K562 (cell line): ENCODE measurements at regions not wholly inside any gene's neighbourhood (a gene's known extent, or its start where the extent isn't known, plus 50 kb on each side); places are given as distances from the start of the nearest gene placed in this dataset.

Source experiments
- ATAC-seq: fragments of 200-7000 bp; cut with Tn5 transposase; 3 replicates; pipeline ENCODE4 v1.9.1; 2020; ENCODE audit warnings: moderate library complexity
- BruUV-seq: library from RNA; stranded (reverse); fragments of 400-500 nt; replicated peaks from 2 replicates; lab custom pipeline; 2021; lab: Mats Ljungman, UMichigan
- CTCF ChIA-PET: fragments of 300-600 bp; formaldehyde crosslinking; extraction: SDS; loops from one replicate; lab custom pipeline; 2021; ENCODE audit warnings: low intra/inter-chr PET ratio; lab: Yijun Ruan, JAX
- POLR2A ChIA-PET: fragments of 300-600, 350-650 bp; sonication (Branson Sonifier 250); formaldehyde crosslinking; extraction: SDS; loops from one replicate; lab custom pipeline; 2021; ENCODE audit warnings: antibody characterized with exemption, inconsistent platforms; lab: Yijun Ruan, JAX
- DNase-seq, 4 experiments: peaks; one replicate each; pipeline versions ENCODE4 v3.0.0 to v3.0.0-alpha.2; 2011 to 2018; ENCODE audit warnings: low spot score in 3 of 4, mixed read lengths in 3 of 4; ENCODE audit errors: extremely low read depth in 1 of 4
- FAIRE-seq: peaks from 2 replicates; lab custom pipeline; 2011; peaks lifted over from hg19 to GRCh38; lab: Jason Lieb, UNC
- H2AFZ ChIP-seq: 2 replicates; pipeline ENCODE4 v1.6.0; 2011; ENCODE audit warnings: low read depth, low read length, control low read depth, inconsistent platforms
- H3K27ac ChIP-seq: fragments of 200-600 bp; 3 replicates; pipeline ENCODE4 v1.8.0; 2011; ENCODE audit warnings: low read depth, mild to moderate bottlenecking, control low read depth, inconsistent platforms, low read length, moderate library complexity, mixed read lengths; ENCODE audit errors: extremely low read depth
- H3K27me3 ChIP-seq, 2 experiments: fragments of 300-600 bp in 1 of 2; 2 replicates in 1 of 2; 3 replicates in 1 of 2; pipeline versions ENCODE4 v1.6.0 to v1.8.0; 2011; ENCODE audit warnings: inconsistent platforms in 2 of 2, low read length in 2 of 2, mild to moderate bottlenecking in 1 of 2, mixed read lengths in 1 of 2, moderate library complexity in 1 of 2; ENCODE audit not compliant: control insufficient read depth in 2 of 2, insufficient read depth in 2 of 2
- H3K36me3 ChIP-seq: fragments of 300-600 bp; 3 replicates; pipeline ENCODE4 v1.8.0; 2011; ENCODE audit warnings: mild to moderate bottlenecking, low read length, inconsistent platforms; ENCODE audit not compliant: control insufficient read depth, insufficient read depth
- H3K4me1 ChIP-seq, 2 experiments: fragments of 200-600 bp in 1 of 2; replicated peaks in 1 of 2; 2 replicates in 1 of 2; 3 replicates in 1 of 2; pipeline versions ENCODE4 v1.5.1 to v1.8.0; 2011; ENCODE audit warnings: inconsistent platforms in 2 of 2, low read length in 2 of 2, mild to moderate bottlenecking in 1 of 2, mixed read lengths in 1 of 2, moderate library complexity in 1 of 2; ENCODE audit not compliant: control insufficient read depth in 2 of 2, insufficient read depth in 2 of 2
- H3K4me2 ChIP-seq: 2 replicates; pipeline ENCODE4 v1.6.1; 2011; ENCODE audit warnings: low read length, control low read depth, inconsistent platforms, mixed read lengths; ENCODE audit not compliant: insufficient read depth
- H3K4me3 ChIP-seq: fragments of 200-600 bp; sonication (generic), shearing (Covaris generic); 2 replicates; pipeline ENCODE4 v1.5.1; 2016; ENCODE audit warnings: control low read depth, inconsistent platforms
- H3K79me2 ChIP-seq: fragments of 200-600 bp; 3 replicates; pipeline ENCODE4 v1.8.0; 2011; ENCODE audit warnings: low read length, inconsistent platforms; ENCODE audit not compliant: control insufficient read depth, insufficient read depth
- H3K9ac ChIP-seq, 2 experiments: 2 replicates each; pipeline versions ENCODE4 v1.6.0 to v1.6.1; 2011; ENCODE audit warnings: low read depth in 2 of 2, low read length in 2 of 2, control low read depth in 1 of 2, inconsistent platforms in 1 of 2, mild to moderate bottlenecking in 1 of 2, mixed read lengths in 1 of 2; ENCODE audit not compliant: insufficient read depth in 1 of 2
- H3K9me1 ChIP-seq: one replicate; pipeline ENCODE4 v1.6.0; 2011; ENCODE audit warnings: inconsistent platforms, mild to moderate bottlenecking, low read length, moderate library complexity; ENCODE audit not compliant: control insufficient read depth, insufficient read depth
- H3K9me3 ChIP-seq: replicated peaks from 2 replicates; pipeline ENCODE4 v1.5.1; 2011; ENCODE audit warnings: low read depth, low read length, inconsistent platforms; ENCODE audit not compliant: control insufficient read depth, insufficient read depth
- H4K20me1 ChIP-seq: replicated peaks from 2 replicates; pipeline ENCODE4 v1.6.1; 2011; ENCODE audit warnings: low read length, inconsistent platforms, mixed read lengths; ENCODE audit not compliant: control insufficient read depth, insufficient read depth
- ARID1B ChIP-seq: fragments of 450-650 bp; IDR thresholded peaks from 2 replicates; pipeline ENCODE4 v1.6.1; 2016; ENCODE audit warnings: antibody characterized with exemption, mild to moderate bottlenecking, inconsistent platforms
- BHLHE40 ChIP-seq: IDR thresholded peaks from 2 replicates; pipeline ENCODE4 v1.6.1; 2011; ENCODE audit warnings: low read length, improper control_type of control experiment
- BRF1 ChIP-seq: IDR thresholded peaks from 3 replicates; pipeline ENCODE4 v1.6.1; 2011; ENCODE audit warnings: borderline replicate concordance, mild to moderate bottlenecking; ENCODE audit not compliant: insufficient read length; ENCODE audit errors: extremely low read depth
- FOSL1 ChIP-seq: fragments of 200-800 bp; sonication (Bioruptor generic); conservative IDR thresholded peaks from 2 replicates; pipeline ENCODE4 v1.6.1; 2016; ENCODE audit warnings: missing genetic modification characterization, missing compliant biosample characterization
- IRF2 ChIP-seq: sonication (generic); formaldehyde crosslinking; IDR thresholded peaks from 2 replicates; pipeline ENCODE4 v1.8.1; 2022; ENCODE audit warnings: mild to moderate bottlenecking, missing genetic modification reagents
- JUND ChIP-seq, 2 experiments: IDR thresholded peaks; 2 replicates in 1 of 2; 3 replicates in 1 of 2; pipeline ENCODE4 v1.6.1; 2011; ENCODE audit warnings: borderline replicate concordance in 2 of 2, low read depth in 2 of 2, low read length in 2 of 2, improper control_type of control experiment in 1 of 2, missing biosample characterization in 1 of 2, missing genetic modification characterization in 1 of 2, missing genetic modification reagents in 1 of 2
- NUFIP1 ChIP-seq: fragments of 450-650 bp; IDR thresholded peaks from 2 replicates; pipeline ENCODE4 v1.6.1; 2018; ENCODE audit not compliant: partially characterized antibody
- RBM14 ChIP-seq: fragments of 200-400 bp; formaldehyde crosslinking; IDR thresholded peaks from 2 replicates; pipeline ENCODE4 v1.6.1; 2018; ENCODE audit warnings: low read depth, mild to moderate bottlenecking, low read length, moderate library complexity, borderline replicate concordance; ENCODE audit not compliant: insufficient read depth
- RUNX1 ChIP-seq: sonication (generic); IDR thresholded peaks from 2 replicates; pipeline ENCODE4 v1.6.1; 2016; ENCODE audit warnings: antibody characterized with exemption, low read depth
- ZKSCAN8 ChIP-seq: fragments of 200-800 bp; sonication (Bioruptor generic); IDR thresholded peaks from 2 replicates; pipeline ENCODE4 v1.6.1; 2016; ENCODE audit warnings: missing genetic modification characterization, missing compliant biosample characterization
- ZSCAN29 ChIP-seq: fragments of 450-650 bp; IDR thresholded peaks from 2 replicates; pipeline ENCODE4 v1.6.1; 2017
- WGBS: fragments of 100-300 bp; shearing (Covaris generic); methylation state at CpG from one replicate; pipeline ENCODE4 v1.1.6; 2016; ENCODE audit warnings: low coverage, mixed read lengths; ENCODE audit not compliant: insufficient coverage; ENCODE audit errors: missing lambda C conversion rate; 5-methylcytosine and 5-hydroxymethylcytosine counted together
- in situ Hi-C: fragments of 300-500 bp; cut with MboI; formaldehyde crosslinking; loops from 4 replicates; pipeline ENCODE4 v1.15.0; 2018; ENCODE audit warnings: inconsistent platforms, mixed read lengths
- intact Hi-C: fragments of 100-400 bp; cut with micrococcal nuclease; formaldehyde crosslinking; loops from 2 replicates; pipeline ENCODE4 v1.14.2; 2022
- TF ChIP-seq, protein P1 (sequence below), 2 experiments: fragments of 450-650 bp in 1 of 2; sonication (generic) in 1 of 2; formaldehyde crosslinking in 1 of 2; IDR thresholded peaks in 1 of 2; conservative IDR thresholded peaks in 1 of 2; 2 replicates each; pipeline versions ENCODE4 v1.6.1 to v1.8.1; 2016 to 2023; ENCODE audit warnings: mild to moderate bottlenecking in 2 of 2, moderate library complexity in 2 of 2, inconsistent platforms in 1 of 2, missing genetic modification reagents in 1 of 2
- TF ChIP-seq, protein P2 (sequence below): fragments of 150-350 bp; IDR thresholded peaks from 2 replicates; pipeline ENCODE4 v1.6.1; 2014; ENCODE audit warnings: low read depth, mild to moderate bottlenecking, low read length, borderline replicate concordance

DNA sequence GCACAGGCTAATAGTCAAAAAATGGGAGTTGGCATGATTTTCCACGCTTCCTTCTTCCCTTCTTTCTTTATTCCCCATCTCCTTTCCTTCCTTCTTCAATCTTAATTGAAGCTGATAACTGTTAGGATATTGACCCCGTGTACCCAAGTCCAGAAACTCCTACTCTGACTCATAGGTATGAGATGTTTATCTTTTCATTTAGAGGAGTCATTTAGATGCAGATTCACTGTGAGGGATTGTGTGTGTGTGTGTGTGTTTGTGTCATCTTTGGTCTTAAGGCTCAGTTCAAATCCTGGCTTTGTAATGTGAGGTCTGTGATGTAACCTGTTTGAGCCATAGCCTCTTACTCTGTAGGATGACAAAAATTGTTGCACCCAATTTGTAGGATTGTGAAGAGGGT is 332.0 kb upstream of the MAF start:
- FAIRE-seq (peak; percentile 15), ATAC-seq (no peak), DNase-seq (no peak)
- ChIA-PET CTCF (no interaction called here), POLR2A (interaction anchor here (0.9 to 1.1 kb wide), 2 partner anchors 9 to 11 kb away, joined by 3 read pairs; no protein-coding TSS in a partner anchor)
- Histone ChIP-seq H3K36me3 (no peaks in the 10 kb centered on the region), H3K27ac (no peak overlapping the region), H3K9ac (no peak overlapping the region), H4K20me1 (no peaks in the 10 kb centered on the region), H3K27me3 (no peaks in the 10 kb centered on the region), H3K9me3 (no peaks in the 10 kb centered on the region), H3K79me2 (no peaks in the 10 kb centered on the region), H2AFZ (no peak overlapping the region), H3K4me3 (no peak overlapping the region), H3K4me1 (no peaks in the 10 kb centered on the region), H3K4me2 (no peak overlapping the region), H3K9me1 (no peaks in the 10 kb centered on the region)
- in situ Hi-C loops (no loop called here), intact Hi-C loops (no loop called here)
- 38% methylated on average over 2 of the region's 2 CpGs for WGBS
- no TSS peak for BruUV-seq
- TF ChIP-seq RUNX1 (no peak), FOSL1 (tag) (peak; percentile 59), IRF2 (CRISPR knock-in tag) (no peak), ZKSCAN8 (CRISPR knock-in tag) (no peak), JUND (IDR thresholded peaks at IDR 0.05; ENCODE audit: borderline replicate concordance, low read depth, low read length) (peak; percentile 36; the same call in 1 of the 2 replicates), JUND (tag; IDR thresholded peaks at IDR 0.05; ENCODE audit: borderline replicate concordance, low read depth, low read length) (peak; percentile 62; the same call in 1 of the 3 replicates), NUFIP1 (no peak), BHLHE40 (no peak), ARID1B (peak; percentile 16; the same call in 1 of the 2 replicates), BRF1 (no peak), ZSCAN29 (no peak), RBM14 (no peak)
- TF ChIP-seq, protein P1, sequence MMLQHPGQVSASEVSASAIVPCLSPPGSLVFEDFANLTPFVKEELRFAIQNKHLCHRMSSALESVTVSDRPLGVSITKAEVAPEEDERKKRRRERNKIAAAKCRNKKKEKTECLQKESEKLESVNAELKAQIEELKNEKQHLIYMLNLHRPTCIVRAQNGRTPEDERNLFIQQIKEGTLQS (IDR thresholded peaks at IDR 0.05), result peak; percentile 57; the same call in 1 of the 2 replicates
- TF ChIP-seq, protein P1 (CRISPR knock-in tag; conservative IDR thresholded peaks at IDR 0.05), result no peak
- TF ChIP-seq, protein P2, sequence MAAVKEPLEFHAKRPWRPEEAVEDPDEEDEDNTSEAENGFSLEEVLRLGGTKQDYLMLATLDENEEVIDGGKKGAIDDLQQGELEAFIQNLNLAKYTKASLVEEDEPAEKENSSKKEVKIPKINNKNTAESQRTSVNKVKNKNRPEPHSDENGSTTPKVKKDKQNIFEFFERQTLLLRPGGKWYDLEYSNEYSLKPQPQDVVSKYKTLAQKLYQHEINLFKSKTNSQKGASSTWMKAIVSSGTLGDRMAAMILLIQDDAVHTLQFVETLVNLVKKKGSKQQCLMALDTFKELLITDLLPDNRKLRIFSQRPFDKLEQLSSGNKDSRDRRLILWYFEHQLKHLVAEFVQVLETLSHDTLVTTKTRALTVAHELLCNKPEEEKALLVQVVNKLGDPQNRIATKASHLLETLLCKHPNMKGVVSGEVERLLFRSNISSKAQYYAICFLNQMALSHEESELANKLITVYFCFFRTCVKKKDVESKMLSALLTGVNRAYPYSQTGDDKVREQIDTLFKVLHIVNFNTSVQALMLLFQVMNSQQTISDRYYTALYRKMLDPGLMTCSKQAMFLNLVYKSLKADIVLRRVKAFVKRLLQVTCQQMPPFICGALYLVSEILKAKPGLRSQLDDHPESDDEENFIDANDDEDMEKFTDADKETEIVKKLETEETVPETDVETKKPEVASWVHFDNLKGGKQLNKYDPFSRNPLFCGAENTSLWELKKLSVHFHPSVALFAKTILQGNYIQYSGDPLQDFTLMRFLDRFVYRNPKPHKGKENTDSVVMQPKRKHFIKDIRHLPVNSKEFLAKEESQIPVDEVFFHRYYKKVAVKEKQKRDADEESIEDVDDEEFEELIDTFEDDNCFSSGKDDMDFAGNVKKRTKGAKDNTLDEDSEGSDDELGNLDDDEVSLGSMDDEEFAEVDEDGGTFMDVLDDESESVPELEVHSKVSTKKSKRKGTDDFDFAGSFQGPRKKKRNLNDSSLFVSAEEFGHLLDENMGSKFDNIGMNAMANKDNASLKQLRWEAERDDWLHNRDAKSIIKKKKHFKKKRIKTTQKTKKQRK, result no peak
